Stimulated activated CD4-positive, alpha-beta T cell treated with anti-CD3 and anti-CD28 coated beads, Interleukin-4, amount 100 ng/mL, for 48 hours (primary cell): ENCODE measurements at regions not wholly inside any gene's neighbourhood (a gene's known extent, or its start where the extent isn't known, plus 50 kb on each side); places are given as distances from the start of the nearest gene placed in this dataset.

ENCODE experiments used
- DNase-seq, 2 donors: peaks; one replicate each; pipeline ENCODE4 v3.0.0-alpha.2; 2020; ENCODE audit warnings: low read depth in 2 of 2

DNA sequence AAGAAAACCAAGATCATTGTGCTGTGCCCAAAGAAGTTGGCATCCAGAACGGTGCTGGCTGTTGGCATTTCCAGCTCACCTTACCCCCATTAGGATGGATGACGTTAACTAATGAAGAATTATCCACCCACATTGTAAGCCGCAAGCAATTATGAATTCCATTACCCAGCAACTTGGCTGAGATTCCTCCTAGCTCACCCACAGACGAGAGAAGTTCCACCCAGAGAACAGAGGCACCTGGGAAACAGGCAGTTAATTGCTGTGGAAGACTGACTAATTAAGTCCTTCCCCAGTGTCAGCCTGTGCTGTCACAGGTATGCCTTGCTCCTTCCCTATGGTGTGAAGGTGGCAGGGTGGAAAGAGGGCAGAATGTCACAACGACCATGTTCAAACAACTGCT, 456.2 kb upstream of the CDH5 start:
- no peak for DNase-seq

DNA sequence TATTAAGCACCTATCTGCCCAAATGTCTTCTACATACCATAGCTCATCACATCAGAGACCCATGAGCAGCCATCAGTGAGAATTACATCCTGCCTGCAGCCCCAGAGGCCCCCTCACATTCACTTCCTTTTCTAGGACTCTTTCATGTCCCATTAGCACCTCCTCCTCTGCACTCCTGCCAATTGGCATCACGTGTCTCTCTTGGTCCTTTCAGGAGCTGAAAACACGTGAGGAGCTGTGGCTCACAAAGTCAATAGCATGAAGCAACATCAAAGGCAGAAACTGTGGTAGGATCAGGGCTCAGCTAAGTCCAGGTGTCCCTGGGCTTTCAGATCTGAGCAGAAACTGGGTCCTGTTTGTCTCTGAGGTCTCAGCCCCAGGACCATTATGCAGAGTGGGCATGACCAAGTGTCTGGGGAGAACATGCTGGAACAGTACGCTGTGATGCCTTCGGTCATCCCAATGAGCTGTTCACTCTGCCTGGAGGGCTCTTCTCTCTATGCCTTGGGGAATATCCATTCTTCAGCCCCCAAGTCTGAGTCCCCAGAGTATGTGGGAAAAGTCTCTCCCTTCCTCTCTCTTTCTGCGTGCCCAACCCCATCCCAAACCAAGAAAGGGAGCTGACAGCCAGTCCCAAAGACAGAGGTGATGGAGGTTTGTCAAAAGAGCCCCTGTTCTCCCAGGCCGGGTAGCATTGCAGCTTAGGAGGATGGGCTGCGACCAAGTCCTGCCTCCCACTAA, 457.0 kb upstream of the CDH5 start:
- no peak for DNase-seq

DNA sequence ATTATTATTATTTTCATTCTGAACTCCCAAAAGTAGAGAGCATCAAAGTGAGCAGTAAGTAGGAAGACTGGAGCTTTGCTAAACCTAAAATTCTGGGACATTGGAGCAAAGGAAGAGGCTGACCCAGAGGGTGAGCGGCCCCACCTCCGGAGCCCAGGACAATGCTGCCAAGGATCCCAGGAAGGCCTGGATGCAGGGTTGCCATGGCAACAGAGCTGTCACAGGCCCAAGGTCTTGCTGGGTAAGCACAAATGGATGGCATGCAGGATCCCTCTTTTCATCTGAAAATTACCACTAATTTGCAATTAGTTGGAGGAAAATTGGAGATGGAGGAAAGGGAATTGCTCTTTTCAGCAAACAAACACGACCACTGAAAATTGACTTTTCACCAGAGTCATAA, 457.9 kb upstream of the CDH5 start:
- DNase-seq = no peak

DNA sequence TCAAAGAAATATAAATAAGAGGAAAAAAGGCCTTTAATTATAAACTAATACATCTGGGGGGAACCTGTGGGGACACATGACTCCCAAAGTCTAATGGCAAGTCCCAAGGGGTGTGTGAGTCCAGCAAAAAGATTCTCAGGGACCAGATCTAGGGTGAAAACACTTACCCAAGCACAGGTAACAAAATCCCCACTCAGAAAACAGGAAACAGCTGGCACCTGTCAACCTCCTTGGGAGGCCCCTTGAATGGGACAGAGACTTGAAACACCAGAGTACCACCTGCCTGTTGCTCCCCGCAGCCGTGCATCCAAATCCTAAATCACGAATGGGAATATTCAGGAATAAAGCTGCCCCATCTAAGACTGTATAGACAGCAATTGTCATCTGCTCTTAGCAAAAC, 461.2 kb upstream of the CDH5 start:
- DNase-seq = no peak

DNA sequence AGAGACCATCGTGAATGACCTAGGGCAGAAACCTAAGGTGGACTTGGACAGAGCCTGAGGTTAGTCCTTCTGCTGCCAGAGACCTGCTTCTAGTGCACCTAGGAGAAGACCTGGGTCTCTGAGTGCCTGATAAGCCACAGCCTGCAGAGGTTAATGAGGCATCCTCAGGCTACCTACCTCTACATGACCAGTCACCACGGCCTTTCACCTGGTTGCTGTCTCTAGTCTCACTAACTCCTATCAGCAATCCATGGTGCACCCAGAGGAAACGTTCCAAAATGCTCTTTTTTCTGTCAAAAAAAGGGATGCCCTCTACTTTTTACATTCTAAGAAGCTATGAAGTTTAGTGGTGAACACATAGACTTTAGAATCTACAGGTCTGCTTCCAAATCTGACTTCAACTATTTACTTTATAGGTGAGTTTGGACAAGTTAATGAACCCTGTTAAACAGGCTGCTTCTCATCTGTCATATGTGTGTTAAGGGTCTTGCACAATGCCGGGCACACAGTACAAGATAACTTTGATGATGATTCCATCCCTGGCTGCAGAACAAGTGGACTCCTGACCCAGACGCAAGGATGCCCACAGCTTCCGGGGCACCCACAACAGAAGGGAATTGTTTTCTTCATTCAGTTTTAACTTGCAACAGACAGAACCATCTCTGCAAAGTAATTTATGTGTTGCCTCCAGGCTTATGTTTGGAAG, 469.9 kb upstream of the CDH5 start:
- DNase-seq = no peak

DNA sequence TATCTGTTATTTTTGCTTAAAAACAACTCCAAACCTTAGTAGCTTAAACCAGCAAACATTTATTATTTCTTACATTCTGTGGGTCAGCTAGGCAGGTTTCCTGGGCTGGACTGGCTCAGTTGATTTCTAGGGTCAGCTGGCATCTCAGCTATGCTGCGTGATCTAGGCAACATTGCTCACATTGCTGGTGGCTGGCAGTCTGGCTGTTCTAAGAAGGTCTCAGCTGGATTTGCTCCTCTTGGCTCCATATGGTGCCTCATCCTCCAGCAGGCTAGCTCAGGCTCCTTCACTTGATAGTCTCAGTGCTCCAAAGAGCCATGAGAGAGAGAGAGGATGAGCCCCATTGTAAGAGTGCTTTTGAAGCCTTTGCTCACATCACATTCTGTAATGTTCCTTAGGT, 470.6 kb upstream of the CDH5 start:
- DNase-seq = no peak

DNA sequence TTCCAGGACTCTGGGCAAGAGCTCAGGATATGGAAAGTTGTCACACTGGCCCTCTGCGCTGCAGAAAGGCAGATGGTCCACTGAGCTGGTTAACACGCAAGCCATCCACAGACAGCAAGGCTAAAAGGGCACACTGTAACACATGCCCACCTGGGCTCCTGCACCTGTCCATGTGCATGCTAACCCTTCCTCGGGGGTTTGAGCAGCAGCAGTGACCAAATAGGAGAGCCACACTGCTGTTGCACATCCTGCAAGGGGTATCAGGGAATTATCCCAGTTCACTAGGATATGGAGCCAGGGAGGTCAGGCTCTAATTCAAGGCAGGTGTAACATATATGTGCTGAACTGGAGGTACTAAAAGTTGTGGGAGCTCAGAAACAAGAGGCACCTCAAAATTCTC, 471.0 kb upstream of the CDH5 start:
- DNase-seq = no peak

DNA sequence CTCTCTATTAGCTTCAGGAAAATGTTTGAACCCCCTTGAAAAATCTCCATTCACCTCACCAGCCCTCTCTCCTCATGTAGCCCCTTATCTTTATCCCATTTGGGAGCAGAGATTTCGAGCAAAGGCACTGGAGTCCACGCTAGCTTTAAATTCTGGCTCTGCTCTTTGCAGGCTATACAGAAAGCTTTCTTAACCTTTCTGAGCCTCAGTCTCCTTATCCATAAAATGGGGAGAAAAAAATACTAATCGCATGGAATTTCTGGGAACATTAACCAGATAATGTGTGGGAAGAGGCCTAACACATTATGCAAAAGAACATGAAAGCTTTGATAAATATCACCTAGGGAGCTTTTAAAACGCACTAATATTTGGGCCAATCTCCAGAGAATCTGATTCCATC, 476.3 kb upstream of the CDH5 start:
- no peak for DNase-seq

DNA sequence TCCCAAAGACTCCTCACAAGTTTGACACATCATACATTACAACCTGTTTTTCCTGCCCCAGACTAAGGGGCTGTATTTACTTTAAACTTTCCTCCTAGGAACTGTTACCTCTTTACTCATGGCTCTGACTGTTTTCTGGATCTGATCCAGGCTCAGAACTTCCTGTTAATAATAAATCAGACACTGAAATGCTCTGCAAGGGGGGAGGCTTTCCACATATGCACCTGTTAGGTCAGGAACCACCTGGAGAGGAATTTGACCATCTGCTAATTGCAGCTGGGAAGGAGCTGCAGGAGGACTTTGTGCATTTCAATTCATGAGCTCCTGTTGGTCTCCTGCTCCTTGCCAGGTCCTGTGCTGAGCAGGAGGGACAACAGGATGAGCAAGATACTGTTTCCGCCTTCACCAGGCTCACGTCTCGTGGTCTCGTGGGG, 476.9 kb upstream of the CDH5 start:
- no peak for DNase-seq

DNA sequence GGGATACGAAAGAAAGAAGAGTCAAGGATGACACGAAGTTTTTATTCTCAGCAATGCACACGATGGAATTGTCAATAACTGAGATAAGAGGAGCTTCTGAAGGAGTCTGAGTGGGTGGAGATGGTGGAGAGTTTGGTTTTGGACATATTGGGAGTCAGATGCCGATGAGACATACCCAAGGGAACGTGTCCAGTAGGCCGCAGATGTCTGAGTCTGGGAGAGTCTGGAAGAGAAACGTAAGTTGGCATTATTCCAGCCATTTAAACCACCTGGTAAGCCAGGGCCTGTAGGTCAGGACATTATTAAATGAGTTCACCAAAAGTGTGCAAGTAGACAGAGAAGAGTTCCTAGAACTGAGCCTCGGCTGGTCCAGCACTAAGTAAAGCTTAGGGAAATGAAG, 478.3 kb upstream of the CDH5 start:
- no peak for DNase-seq

DNA sequence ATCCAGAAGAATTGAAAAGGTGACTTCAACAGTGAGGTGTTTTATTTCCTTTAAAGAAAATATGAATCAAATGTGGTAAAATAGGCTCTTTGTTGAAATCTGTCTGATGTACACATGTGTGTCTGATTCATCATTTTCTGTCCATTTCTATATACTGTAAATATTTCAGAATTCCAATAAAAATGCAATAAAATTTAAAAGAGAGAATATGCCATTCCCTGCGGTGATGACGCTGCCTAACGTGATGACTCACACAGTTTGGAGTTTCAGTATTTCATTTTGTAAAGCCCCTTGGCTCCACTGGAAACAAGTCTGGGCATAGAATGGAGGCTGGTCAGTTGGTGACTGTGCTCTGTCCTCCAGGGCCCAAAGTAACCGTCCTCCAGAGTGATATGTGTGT, 482.5 kb upstream of the CDH5 start:
- DNase-seq = no peak

DNA sequence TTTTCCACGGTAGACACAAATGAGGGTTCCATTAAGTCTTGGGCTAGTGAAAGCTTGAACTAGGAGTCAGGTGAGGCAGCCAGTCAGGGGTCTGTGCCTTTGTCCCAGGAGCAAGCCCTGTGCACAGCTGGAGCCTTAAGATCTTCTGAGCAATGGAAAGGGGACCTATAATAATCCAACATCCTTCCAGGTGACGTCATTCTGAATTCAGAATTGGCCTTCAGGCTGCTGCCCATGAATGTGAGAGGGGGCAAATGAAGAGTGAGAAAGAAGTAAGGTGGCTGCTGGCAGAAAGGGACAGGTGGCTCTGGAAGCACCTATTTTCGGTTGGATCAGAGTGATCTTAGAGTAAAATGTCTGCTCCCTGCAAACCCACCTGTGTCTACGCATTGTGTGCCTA, 488.1 kb upstream of the CDH5 start:
- no peak for DNase-seq

DNA sequence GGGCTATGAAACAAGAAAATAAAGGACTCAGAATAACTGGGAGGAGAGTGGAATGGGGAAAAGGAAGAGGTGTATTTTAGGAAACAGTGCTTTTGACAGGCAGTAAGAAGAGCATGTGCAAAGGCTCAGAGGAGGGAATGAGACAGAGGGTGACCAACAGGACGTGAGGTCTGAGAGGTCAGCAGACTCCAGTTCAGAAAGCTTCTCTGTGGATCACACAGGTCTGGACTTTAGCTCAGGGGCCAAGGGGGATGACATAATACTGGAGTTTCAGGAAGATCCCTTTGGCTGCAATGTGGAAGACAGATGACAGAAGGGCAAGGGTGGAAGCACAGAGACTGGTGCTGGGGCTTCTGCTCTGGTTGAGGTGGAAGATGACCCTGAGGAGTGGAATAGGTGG, 489.9 kb upstream of the CDH5 start:
- no peak for DNase-seq

DNA sequence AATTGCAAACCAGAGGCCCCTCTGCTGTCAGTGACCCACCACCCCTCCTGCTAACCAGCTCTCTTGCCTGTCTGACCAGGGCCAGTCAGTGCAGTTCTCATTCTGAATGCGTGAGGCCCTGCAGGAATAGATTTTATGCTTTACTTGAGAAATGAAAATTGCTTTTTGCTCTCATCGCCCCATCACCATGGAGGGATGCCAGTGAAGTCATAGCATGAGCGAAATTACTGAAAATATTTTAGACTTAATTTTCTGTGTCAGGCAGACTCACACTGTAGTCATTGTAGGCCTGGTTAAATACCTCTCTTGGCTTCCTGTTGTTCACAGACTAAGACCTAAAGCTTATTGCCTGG, 490.5 kb upstream of the CDH5 start:
- no peak for DNase-seq

DNA sequence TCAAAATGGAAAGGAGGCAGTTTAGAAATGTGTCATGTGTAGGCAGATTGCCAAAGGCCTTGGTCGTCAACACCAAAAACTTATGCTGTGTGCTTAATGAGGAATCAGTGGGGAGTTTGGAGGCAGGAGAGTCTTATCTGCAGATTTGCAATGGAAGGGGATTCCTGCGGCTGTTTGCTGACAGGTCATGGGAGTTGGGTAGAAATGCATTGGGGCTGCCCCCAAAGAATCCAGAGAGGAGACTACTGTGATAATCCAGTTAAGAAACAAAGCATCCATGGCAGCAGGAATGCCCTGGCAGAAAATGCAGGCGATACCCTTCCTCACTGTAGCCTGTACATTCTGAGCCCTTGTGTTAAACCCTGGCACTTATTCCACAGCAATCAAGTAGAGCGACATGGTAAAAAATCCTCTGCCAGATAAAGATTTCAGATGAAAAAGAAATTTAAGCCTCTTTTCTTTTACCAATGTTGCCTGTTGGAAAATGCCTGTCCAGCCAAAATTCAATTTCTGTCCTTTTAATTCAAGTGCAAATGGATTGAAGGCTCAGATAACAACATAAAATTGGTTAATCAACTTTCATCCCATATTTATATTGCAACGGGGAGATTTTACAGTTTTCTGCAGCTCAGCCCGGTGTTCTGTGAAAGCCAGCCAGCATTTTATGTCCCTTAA, 491.0 kb upstream of the CDH5 start:
- DNase-seq = no peak

DNA sequence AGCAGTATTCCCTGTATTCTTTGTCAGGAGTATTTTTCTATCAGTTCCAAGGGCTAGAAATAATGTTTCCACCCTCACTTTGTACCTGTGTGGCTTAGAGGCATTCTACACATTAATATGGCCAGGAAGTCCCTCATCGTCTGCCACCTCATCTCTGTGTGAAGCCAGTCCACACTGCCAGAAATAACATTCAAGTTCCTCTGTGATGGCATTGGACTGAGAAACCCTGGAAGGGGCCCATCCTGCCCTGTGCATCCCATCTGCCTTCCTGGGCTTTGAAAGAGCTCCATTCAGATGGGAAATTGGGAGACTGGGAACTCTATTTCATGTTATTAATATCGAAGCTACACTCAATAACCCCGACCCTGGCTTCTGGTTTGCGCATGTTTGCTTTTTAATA, 497.2 kb upstream of the CDH5 start:
- DNase-seq = no peak

DNA sequence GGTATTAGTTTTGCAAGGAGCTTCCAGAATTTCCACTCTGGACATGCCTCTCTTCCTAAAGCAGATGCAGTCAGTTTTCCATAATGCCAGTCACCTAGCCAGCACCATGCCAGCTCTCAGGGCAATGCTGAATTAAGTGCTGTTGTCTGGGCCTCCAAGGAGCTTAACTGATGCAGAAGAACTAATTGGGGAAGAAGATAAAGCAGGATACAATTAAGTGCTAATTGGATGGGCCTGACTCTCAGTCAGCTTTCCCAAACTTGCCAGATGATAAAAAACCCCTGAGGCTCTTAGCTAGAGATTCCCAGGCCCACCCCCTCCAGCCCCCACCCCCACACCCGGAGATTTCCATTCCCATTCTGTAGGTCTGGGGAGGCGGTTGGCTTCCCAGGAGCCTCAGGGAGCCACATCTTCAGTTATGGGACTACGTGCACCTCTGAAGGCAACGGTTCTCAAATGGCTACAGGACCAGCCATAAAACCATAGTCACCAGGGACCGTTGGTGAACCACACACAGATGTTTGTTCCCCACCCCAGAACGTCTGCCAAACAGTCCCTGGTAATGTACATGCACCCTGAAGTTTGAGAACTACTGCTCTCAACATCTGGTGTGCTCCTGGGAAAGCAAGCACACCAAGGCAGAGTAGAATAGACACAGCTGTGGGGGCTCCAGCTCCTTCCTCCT, 499.1 kb upstream of the CDH5 start:
- DNase-seq = no peak

DNA sequence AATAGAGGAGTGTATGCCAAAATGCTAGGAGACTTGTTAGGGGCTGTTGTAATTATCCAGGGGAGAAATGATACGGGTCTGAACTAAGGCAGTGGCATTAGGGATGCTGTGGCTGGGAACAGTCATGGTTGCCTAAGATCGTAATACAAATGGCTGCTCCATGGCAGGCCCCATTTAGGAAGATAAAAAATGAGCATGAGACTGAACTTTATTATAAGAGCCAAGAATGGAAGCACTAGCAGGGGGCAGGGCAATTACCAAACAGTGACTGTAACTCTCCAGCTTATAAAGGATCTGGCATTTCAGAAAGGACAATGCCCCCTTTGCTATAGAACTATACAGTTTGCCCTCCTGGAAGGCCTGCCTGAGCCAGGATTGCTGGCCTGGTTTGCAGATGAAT, 503.3 kb upstream of the CDH5 start:
- no peak for DNase-seq

DNA sequence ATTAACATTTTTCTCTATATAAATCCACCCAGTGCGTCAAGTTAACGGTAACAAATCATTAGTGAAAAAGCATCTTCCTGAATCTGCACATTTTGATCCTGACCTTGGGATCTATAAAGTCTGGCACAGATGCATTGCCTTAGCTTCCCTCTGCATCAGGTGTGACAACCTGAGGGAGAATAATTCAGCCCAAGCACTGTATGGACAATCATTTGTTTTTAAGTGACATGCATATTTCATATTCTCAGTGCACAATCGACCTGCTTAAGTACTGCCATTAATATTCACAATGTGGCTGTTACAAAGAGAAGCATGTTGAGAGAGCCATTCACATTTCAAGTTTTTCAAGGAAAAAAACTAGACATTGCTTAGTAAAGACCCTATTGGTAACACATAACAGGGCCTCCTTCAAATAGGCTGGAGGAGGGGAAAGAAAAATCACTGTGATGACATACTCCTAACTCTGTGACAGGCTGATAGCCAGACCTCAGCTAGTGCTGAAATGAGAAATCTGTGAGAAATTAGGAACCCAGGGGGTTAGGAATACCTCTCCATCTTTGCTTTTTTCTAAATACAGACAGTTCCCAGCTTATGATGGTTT, 505.3 kb upstream of the CDH5 start:
- DNase-seq = no peak

DNA sequence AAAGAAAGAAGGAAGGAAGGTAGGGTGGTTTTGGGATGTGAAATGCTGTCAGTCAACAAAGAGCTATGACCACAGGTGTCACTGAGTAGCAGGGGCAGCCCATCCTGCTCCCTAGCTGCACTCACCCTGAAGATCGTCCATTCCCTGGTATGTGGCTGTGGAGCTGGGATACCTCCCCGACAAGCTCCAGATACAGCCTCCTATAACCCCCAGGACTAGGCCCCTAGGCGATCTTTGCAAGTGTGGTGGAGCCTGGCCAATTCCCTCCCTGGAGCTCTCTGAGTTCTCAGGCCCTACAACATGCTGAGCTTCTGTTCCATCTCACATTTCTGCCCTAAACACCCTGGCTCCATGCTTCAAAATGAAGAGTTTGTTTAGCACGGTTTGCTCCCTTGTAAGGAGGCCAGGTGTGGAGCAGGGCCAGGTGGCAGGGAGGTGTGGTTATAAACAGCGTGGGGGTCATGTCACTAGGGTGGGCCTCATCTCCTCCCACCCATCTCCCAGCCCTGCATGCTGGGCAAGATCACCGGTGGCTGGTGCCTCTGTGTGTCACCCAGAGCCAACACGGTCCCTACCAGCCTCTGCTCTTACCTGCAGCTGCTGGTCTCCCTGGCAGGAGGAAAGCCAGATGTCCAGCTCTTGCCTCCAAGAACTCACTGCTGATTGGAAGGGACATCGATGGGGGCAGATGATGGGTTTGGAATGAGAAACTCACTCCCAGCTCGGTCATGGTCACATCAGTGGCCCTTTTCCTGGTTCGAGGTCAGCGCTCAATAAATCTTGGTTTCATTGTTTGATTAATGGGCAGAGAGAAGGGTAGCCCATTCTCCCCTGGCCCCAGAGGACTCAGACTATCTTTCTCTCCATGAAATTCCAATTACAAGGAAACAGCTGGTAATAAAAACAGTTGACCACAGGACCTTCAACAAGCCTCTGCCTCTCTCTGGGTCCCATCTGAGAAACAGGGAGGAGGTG, 511.0 kb upstream of the CDH5 start:
- no peak for DNase-seq

DNA sequence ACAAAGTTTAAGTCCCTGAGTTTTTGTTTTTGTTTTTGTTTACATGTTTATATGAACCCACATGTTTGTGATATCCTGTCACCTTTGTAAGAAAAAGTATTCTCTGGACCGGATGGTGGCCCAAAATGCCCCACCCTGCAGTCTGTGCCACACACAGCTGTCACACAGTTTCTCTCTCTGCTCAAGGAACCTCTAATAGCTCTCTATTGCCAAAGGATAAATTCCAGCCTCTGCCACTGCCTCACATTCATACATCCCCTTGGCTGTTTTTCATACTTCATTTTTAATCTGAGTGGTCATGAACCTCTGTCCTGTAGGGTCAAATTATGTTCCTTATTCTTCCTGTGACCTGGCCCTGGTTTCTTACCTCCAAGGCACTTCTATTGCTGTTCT, 520.3 kb upstream of the CDH5 start:
- no peak for DNase-seq
